ENCODE measurements at regions not wholly inside any gene's neighbourhood (a gene's known extent, or its start where the extent isn't known, plus 50 kb on each side); places are given as distances from the start of the nearest gene placed in this dataset.

GRCh38 chr12:47507221-47507620, 198.6 kb downstream of the RPAP3 start:
- no peak overlapping the region for H3K27ac ChIP-seq
- DNase-seq (ENCODE audit: low spot score): no peak
- no peak overlapping the region for H2AFZ ChIP-seq
- H3K27me3 ChIP-seq: no peaks in the 10 kb centered on the region
- TF ChIP-seq EZH2phosphoT487 (IDR thresholded peaks at IDR 0.05; ENCODE audit: low read depth, severe bottlenecking, unreplicated experiment): no peak
- no peak for TF ChIP-seq CTCF (IDR thresholded peaks at IDR 0.05; ENCODE audit: poor library complexity)
- no peaks in the 10 kb centered on the region for H3K9me2 ChIP-seq (replicated peaks; ENCODE audit: insufficient read depth)
- H3K9me3 ChIP-seq (ENCODE audit: low read depth): no peaks in the 10 kb centered on the region
- no peak overlapping the region for H3K4me3 ChIP-seq
- 99% methylated on average over 3 of the region's 3 CpGs for WGBS (ENCODE audit: low lambda C conversion rate, missing lambda C conversion rate)
- H3K4me1 ChIP-seq (ENCODE audit: insufficient read depth): peaks cover 5% of the 10 kb centered on the region
- no peaks in the 10 kb centered on the region for H3K79me2 ChIP-seq
- no peaks in the 10 kb centered on the region for H3K36me3 ChIP-seq (replicated peaks; ENCODE audit: insufficient read depth, low read depth)
- H4K20me1 ChIP-seq (ENCODE audit: insufficient read depth, poor library complexity, severe bottlenecking): no peaks in the 10 kb centered on the region
- no peak overlapping the region for H3K4me2 ChIP-seq

GRCh38 chr12:47504775-47505446, 200.9 kb downstream of the RPAP3 start:
- H3K36me3 ChIP-seq (replicated peaks; ENCODE audit: insufficient read depth, low read depth): no peaks in the 10 kb centered on the region
- no peaks in the 10 kb centered on the region for H3K9me2 ChIP-seq (replicated peaks; ENCODE audit: insufficient read depth)
- TF ChIP-seq CTCF (IDR thresholded peaks at IDR 0.05; ENCODE audit: poor library complexity) (no peak), EZH2phosphoT487 (IDR thresholded peaks at IDR 0.05; ENCODE audit: low read depth, severe bottlenecking, unreplicated experiment) (no peak), EZH2 (IDR thresholded peaks at IDR 0.05; ENCODE audit: borderline replicate concordance) (no peak)
- DNase-seq (ENCODE audit: low spot score): no peak
- H4K20me1 ChIP-seq (ENCODE audit: insufficient read depth, poor library complexity, severe bottlenecking): no peaks in the 10 kb centered on the region
- no peak overlapping the region for H2AFZ ChIP-seq
- H3K79me2 ChIP-seq: no peaks in the 10 kb centered on the region
- peaks cover 2% of the 10 kb centered on the region for H3K4me1 ChIP-seq (ENCODE audit: insufficient read depth)
- H3K27me3 ChIP-seq: no peaks in the 10 kb centered on the region
- 85% methylated on average over 11 of the region's 11 CpGs for WGBS (ENCODE audit: low lambda C conversion rate, missing lambda C conversion rate)
- no peaks in the 10 kb centered on the region for H3K9me3 ChIP-seq (ENCODE audit: low read depth)
- H3K4me2 ChIP-seq: no peak overlapping the region
- H3K27ac ChIP-seq: no peak overlapping the region
- no peak overlapping the region for H3K4me3 ChIP-seq

GRCh38 chr12:47493801-47494200, 212.0 kb downstream of the RPAP3 start:
- no peaks in the 10 kb centered on the region for H3K9me3 ChIP-seq (ENCODE audit: low read depth)
- H2AFZ ChIP-seq: no peak overlapping the region
- H3K79me2 ChIP-seq: no peaks in the 10 kb centered on the region
- H4K20me1 ChIP-seq (ENCODE audit: insufficient read depth, poor library complexity, severe bottlenecking): no peaks in the 10 kb centered on the region
- WGBS (ENCODE audit: low lambda C conversion rate, missing lambda C conversion rate): 69% methylated on average over 3 of the region's 3 CpGs
- H3K4me3 ChIP-seq: no peak overlapping the region
- no peak for TF ChIP-seq CTCF (IDR thresholded peaks at IDR 0.05; ENCODE audit: poor library complexity)
- no peak for TF ChIP-seq EZH2phosphoT487 (IDR thresholded peaks at IDR 0.05; ENCODE audit: low read depth, severe bottlenecking, unreplicated experiment)
- no peak for TF ChIP-seq EZH2 (IDR thresholded peaks at IDR 0.05; ENCODE audit: borderline replicate concordance)
- H3K27me3 ChIP-seq: no peaks in the 10 kb centered on the region
- DNase-seq (ENCODE audit: low spot score): no peak
- no peak overlapping the region for H3K4me2 ChIP-seq
- H3K9me2 ChIP-seq (replicated peaks; ENCODE audit: insufficient read depth): no peaks in the 10 kb centered on the region
- no peaks in the 10 kb centered on the region for H3K36me3 ChIP-seq (replicated peaks; ENCODE audit: insufficient read depth, low read depth)
- no peak overlapping the region for H3K27ac ChIP-seq
- no peaks in the 10 kb centered on the region for H3K4me1 ChIP-seq (ENCODE audit: insufficient read depth)
